B cell (primary cell): ENCODE measurements at regions not wholly inside any gene's neighbourhood (a gene's known extent, or its start where the extent isn't known, plus 50 kb on each side); places are given as distances from the start of the nearest gene placed in this dataset.

Source experiments
- ATAC-seq: fragments of 200-7000 bp; cut with Tn5 transposase; one replicate; pipeline ENCODE4 v1.10.0; 2021; ENCODE audit warnings: low read depth, mild to moderate bottlenecking, moderate number of reproducible peaks, moderate library complexity
- CTCF ChIA-PET: fragments of 350-600 bp; sonication (Branson Sonifier 250); formaldehyde crosslinking; loops from one replicate; lab custom pipeline; 2021; ENCODE audit warnings: antibody characterized with exemption, inconsistent platforms; lab: Charles Lee
- POLR2A ChIA-PET: fragments of 350-600 bp; sonication (Branson Sonifier 250); formaldehyde crosslinking; loops from one replicate; lab custom pipeline; 2021; ENCODE audit warnings: antibody characterized with exemption; lab: Charles Lee
- DNase-seq: peaks from one replicate; pipeline ENCODE4 v3.0.0; 2013
- H2AFZ ChIP-seq: 2 replicates; pipeline ENCODE4 v1.6.1; 2012; ENCODE audit warnings: mild to moderate bottlenecking, low read depth, low read length; ENCODE audit not compliant: insufficient read depth, poor library complexity, severe bottlenecking
- H3K27ac ChIP-seq, 2 donors: 1 replicate in 1 of 2; 2 replicates in 1 of 2; pipeline ENCODE4 v1.5.1; 2012 to 2013; ENCODE audit warnings: low read length in 2 of 2, mild to moderate bottlenecking in 2 of 2, moderate library complexity in 1 of 2
- H3K27me3 ChIP-seq, 4 experiments: fragments of 200-600 bp in 1 of 4; sonication (generic) in 1 of 4; replicated peaks in 1 of 4; 1 replicate in 2 of 4; 2 replicates in 2 of 4; pipeline versions ENCODE4 v1.6.1 to v1.7.0; 2013 to 2016; ENCODE audit warnings: low read length in 3 of 4, mild to moderate bottlenecking in 2 of 4, mixed read lengths in 1 of 4, moderate library complexity in 1 of 4; ENCODE audit not compliant: insufficient read depth in 4 of 4, control insufficient read depth in 3 of 4; ENCODE audit errors: control extremely low read depth in 1 of 4
- H3K36me3 ChIP-seq, 2 experiments: replicated peaks in 1 of 2; 1 replicate in 1 of 2; 2 replicates in 1 of 2; pipeline versions ENCODE4 v1.6.1 to v1.7.1; 2013; ENCODE audit warnings: low read length in 1 of 2; ENCODE audit not compliant: insufficient read depth in 2 of 2, control insufficient read depth in 1 of 2; ENCODE audit errors: control extremely low read depth in 1 of 2, extremely low read depth in 1 of 2
- H3K4me1 ChIP-seq, 2 donors: fragments of 200-600 bp in 1 of 2; sonication (generic) in 1 of 2; 1 replicate in 1 of 2; 2 replicates in 1 of 2; pipeline versions ENCODE4 v1.5.1 to v1.6.1; 2013 to 2017; ENCODE audit warnings: low read length in 2 of 2; ENCODE audit not compliant: control insufficient read depth in 2 of 2, insufficient read depth in 2 of 2
- H3K4me2 ChIP-seq: replicated peaks from 2 replicates; pipeline ENCODE3; 2012; ENCODE audit warnings: mild to moderate bottlenecking, low read depth, low read length; ENCODE audit not compliant: poor library complexity, severe bottlenecking
- H3K4me3 ChIP-seq, 5 experiments: fragments of 200-600 bp in 1 of 5; sonication (generic) in 1 of 5; 1 replicate in 3 of 5; 2 replicates in 2 of 5; pipeline versions ENCODE4 v1.5.1 to v1.7.0; 2011 to 2016; ENCODE audit warnings: low read length in 4 of 5, mild to moderate bottlenecking in 4 of 5, low read depth in 2 of 5, control low read depth in 1 of 5, moderate library complexity in 1 of 5; ENCODE audit not compliant: insufficient read depth in 1 of 5; ENCODE audit errors: control extremely low read depth in 1 of 5, extremely low read depth in 1 of 5
- H3K79me2 ChIP-seq: fragments of 200-600 bp; sonication (generic); one replicate; pipeline ENCODE4 v1.6.0; 2016; ENCODE audit warnings: low read length; ENCODE audit not compliant: control insufficient read depth, insufficient read depth
- H3K9ac ChIP-seq: fragments of 200-600 bp; sonication (generic); 2 replicates; pipeline ENCODE4 v1.6.1; 2017; ENCODE audit warnings: mild to moderate bottlenecking, low read length, moderate library complexity
- H3K9me3 ChIP-seq, 3 donors: one replicate each; pipeline versions ENCODE4 v1.6.1 to v1.7.1; 2013; ENCODE audit warnings: low read length in 2 of 3; ENCODE audit not compliant: control insufficient read depth in 2 of 3, insufficient read depth in 1 of 3; ENCODE audit errors: control extremely low read depth in 1 of 3
- H4K20me1 ChIP-seq: 2 replicates; pipeline ENCODE4 v1.6.0; 2012; ENCODE audit warnings: mild to moderate bottlenecking, low read length; ENCODE audit not compliant: insufficient read depth, control insufficient read depth, poor library complexity, severe bottlenecking
- H3K27ac Mint-ChIP-seq: one replicate; pipeline ENCODE4 v1.8.0; 2021; ENCODE audit warnings: mixed read lengths
- H3K27me3 Mint-ChIP-seq: one replicate; pipeline ENCODE4 v1.8.0; 2021; ENCODE audit warnings: mixed read lengths
- H3K4me1 Mint-ChIP-seq: one replicate; pipeline ENCODE4 v1.8.0; 2021; ENCODE audit warnings: mixed read lengths
- H3K4me3 Mint-ChIP-seq: one replicate; pipeline ENCODE4 v1.8.0; 2021; ENCODE audit warnings: mixed read lengths
- H3K9me3 Mint-ChIP-seq: one replicate; pipeline ENCODE4 v1.8.0; 2022; ENCODE audit warnings: mixed read lengths; ENCODE audit not compliant: insufficient read depth
- CTCF ChIP-seq: fragments of 200-600 bp; IDR thresholded peaks from one replicate; pipeline ENCODE4 v1.8.0; 2022; ENCODE audit warnings: antibody characterized with exemption, mild to moderate bottlenecking
- EZH2 ChIP-seq: IDR thresholded peaks from 2 replicates; pipeline ENCODE4 v1.6.1; 2012; ENCODE audit warnings: borderline replicate concordance, low read depth, mild to moderate bottlenecking, moderate library complexity, low read length; ENCODE audit not compliant: insufficient read depth, poor library complexity, severe bottlenecking
- WGBS: methylation state at CpG from one replicate; pipeline ENCODE4 v1.1.5; 2013; ENCODE audit warnings: missing lambda C conversion rate; ENCODE audit not compliant: insufficient coverage; 5-methylcytosine and 5-hydroxymethylcytosine counted together
- intact Hi-C: fragments of 100-400 bp; cut with micrococcal nuclease; formaldehyde crosslinking; loops from one replicate; pipeline ENCODE4 v1.10.0; 2022

- Histone ChIP-seq H3K4me2 (no peak overlapping the region), H3K27ac (no peak overlapping the region), H3K4me3 (no peak overlapping the region), H3K4me1 (no peaks in the 10 kb centered on the region), H4K20me1 (no peaks in the 10 kb centered on the region), H3K79me2 (no peaks in the 10 kb centered on the region), H3K36me3 (no peaks in the 10 kb centered on the region), H2AFZ (no peak overlapping the region), H3K27me3 (no peaks in the 10 kb centered on the region), H3K9ac (no peak overlapping the region), H3K9me3 (peaks cover 0 to 17% (median 0%) of the 10 kb centered on the region in 3 donors)
- WGBS, result no CpG with 5 or more reads among the region's 1 CpG
- Mint-ChIP-seq H3K27me3 (no peaks in the 10 kb centered on the region), H3K4me1 (no peaks in the 10 kb centered on the region), H3K27ac (no peak overlapping the region), H3K4me3 (no peak overlapping the region), H3K9me3 (peaks cover 10% of the 10 kb centered on the region)
- intact Hi-C loops, result no loop called here
- TF ChIP-seq EZH2 (no peak), CTCF (no peak)
- no peak for ATAC-seq
- POLR2A ChIA-PET, result no interaction called here
- no peak for DNase-seq
- CTCF ChIA-PET, result no interaction called here
These were observed 343.5 kb upstream of the LRRC3B start for GRCh38 chr3:26279091-26279490.

GRCh38 chr3:26280517-26280916 is 342.1 kb upstream of the LRRC3B start:
- no peak for ATAC-seq
- WGBS, result 71% methylated on average over 1 of the region's 2 CpGs
- POLR2A ChIA-PET, result no interaction called here

More at GRCh38 chr3:26280517-26280916, 342.1 kb upstream of the LRRC3B start:
- no peak for DNase-seq
- no peaks in the 10 kb centered on the region for H4K20me1 ChIP-seq
- no peak for TF ChIP-seq CTCF
- TF ChIP-seq EZH2, result no peak
- H3K79me2 ChIP-seq, result no peaks in the 10 kb centered on the region
- H3K9ac ChIP-seq, result no peak overlapping the region
- H3K27me3 ChIP-seq, result no peaks in the 10 kb centered on the region
- H3K4me1 ChIP-seq, result no peaks in the 10 kb centered on the region
- no peaks in the 10 kb centered on the region for H3K36me3 ChIP-seq
- no peaks in the 10 kb centered on the region for H3K27me3 Mint-ChIP-seq
- no peak overlapping the region for H3K4me2 ChIP-seq
- intact Hi-C loops, result no loop called here
- H3K27ac Mint-ChIP-seq, result no peak overlapping the region
- H3K9me3 ChIP-seq, result peaks cover 0 to 17% (median 0%) of the 10 kb centered on the region in 3 donors
- CTCF ChIA-PET, result no interaction called here
- peaks cover 10% of the 10 kb centered on the region for H3K9me3 Mint-ChIP-seq
- no peak overlapping the region for H3K4me3 Mint-ChIP-seq
- H3K4me1 Mint-ChIP-seq, result no peaks in the 10 kb centered on the region
- H3K27ac ChIP-seq, result no peak overlapping the region
- no peak overlapping the region for H3K4me3 ChIP-seq
- no peak overlapping the region for H2AFZ ChIP-seq
